HUDEP-2 (cell line): ENCODE measurements at regions not wholly inside any gene's neighbourhood (a gene's known extent, or its start where the extent isn't known, plus 50 kb on each side); places are given as distances from the start of the nearest gene placed in this dataset.

Source experiments
- DNase-seq, 76 experiments: peaks; one replicate each; lab custom pipeline; 2025; ENCODE audit not compliant: unreplicated experiment in 76 of 76; lab: John Stamatoyannopoulos, UW

DNA sequence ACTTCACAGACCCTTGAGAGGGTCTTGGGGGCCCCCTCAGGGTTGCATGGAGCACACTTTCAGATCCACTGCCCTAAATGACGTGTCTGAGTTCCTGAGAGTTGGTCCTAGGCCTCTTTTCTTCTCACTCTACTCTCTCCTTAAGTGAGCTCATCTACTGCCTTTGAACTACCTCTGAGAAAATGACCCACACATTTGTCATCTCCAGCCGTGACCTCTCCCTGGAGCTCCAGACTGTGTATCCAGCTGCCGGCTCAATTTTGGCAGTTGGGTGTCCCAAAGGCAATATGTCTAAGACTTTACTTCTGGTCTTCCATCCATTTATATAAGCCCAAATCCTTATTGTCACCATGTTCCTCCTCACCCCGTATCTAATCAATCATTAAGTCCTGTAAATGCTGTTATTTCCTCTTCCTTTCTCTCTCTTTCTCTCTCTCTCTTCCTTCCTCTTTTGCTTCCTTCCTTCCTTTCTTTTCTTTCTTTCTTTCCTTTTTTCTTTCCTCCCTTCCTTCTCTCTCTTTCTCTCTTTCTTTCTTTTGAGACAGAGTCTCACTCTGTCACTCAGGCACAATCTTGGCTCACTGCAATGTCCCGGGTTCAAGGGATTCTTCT, 51.2 kb upstream of the HSPA9 start:
- DNase-seq = no peak

DNA sequence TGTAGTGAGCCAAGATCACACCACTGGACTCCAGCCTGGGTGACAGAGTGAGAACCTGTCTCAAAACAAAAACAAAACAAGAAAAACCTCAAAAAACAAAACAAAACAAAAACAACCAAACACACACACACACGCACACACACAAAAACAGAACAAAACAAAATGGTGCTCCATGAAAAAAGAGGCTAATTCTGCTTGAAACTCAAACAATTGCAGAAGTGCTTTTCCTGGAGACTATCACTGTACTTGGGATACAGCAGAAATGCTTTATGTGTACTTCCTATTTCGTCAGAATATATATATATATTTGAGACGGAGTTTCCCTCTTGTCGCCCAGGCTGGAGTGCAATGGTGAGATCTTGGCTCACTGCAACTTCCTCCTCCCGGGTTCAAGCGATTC, 49.9 kb upstream of the HSPA9 start:
- no peak for DNase-seq
